Nephron progenitor cell (in vitro differentiated cells): ENCODE measurements at regions not wholly inside any gene's neighbourhood (a gene's known extent, or its start where the extent isn't known, plus 50 kb on each side); places are given as distances from the start of the nearest gene placed in this dataset.

Experiments
- DNase-seq: peaks from one replicate; pipeline ENCODE4 v3.0.0; 2021
- H3K27ac Mint-ChIP-seq: 2 replicates; pipeline ENCODE4 v1.8.0; 2021; ENCODE audit warnings: mild to moderate bottlenecking, moderate library complexity, mixed read lengths
- H3K27me3 Mint-ChIP-seq: 2 replicates; pipeline ENCODE4 v1.8.0; 2021; ENCODE audit warnings: mild to moderate bottlenecking, low read depth, mixed read lengths; ENCODE audit not compliant: poor library complexity
- H3K36me3 Mint-ChIP-seq: 2 replicates; pipeline ENCODE4 v1.8.0; 2021; ENCODE audit warnings: low read depth, mixed read lengths
- H3K4me1 Mint-ChIP-seq: 2 replicates; pipeline ENCODE4 v1.8.0; 2021; ENCODE audit warnings: mixed read lengths
- H3K4me3 Mint-ChIP-seq: 2 replicates; pipeline ENCODE4 v1.8.0; 2021; ENCODE audit warnings: mild to moderate bottlenecking, moderate library complexity, mixed read lengths
- H3K9me3 Mint-ChIP-seq: 2 replicates; pipeline ENCODE4 v1.8.0; 2021; ENCODE audit warnings: mild to moderate bottlenecking, moderate library complexity, mixed read lengths
- CTCF ChIP-seq: fragments of 200-600 bp; sonication (generic); IDR thresholded peaks from 2 replicates; pipeline ENCODE4 v1.5.0; 2021; ENCODE audit warnings: antibody characterized with exemption

- DNase-seq: no peak
- Mint-ChIP-seq H3K27ac (no peak overlapping the region), H3K36me3 (no peaks in the 10 kb centered on the region), H3K27me3 (peaks cover 3% of the 10 kb centered on the region), H3K4me1 (peaks cover 10% of the 10 kb centered on the region), H3K4me3 (no peak overlapping the region), H3K9me3 (no peaks in the 10 kb centered on the region)
- no peak for TF ChIP-seq CTCF
These were observed 849.1 kb upstream of the AUTS2 start for GRCh38 chr7:68748934-68749900.

GRCh38 chr7:68752485-68753178 is 845.6 kb upstream of the AUTS2 start:
- H3K4me1 Mint-ChIP-seq: peaks cover 20% of the 10 kb centered on the region
- H3K9me3 Mint-ChIP-seq: no peaks in the 10 kb centered on the region
- DNase-seq: peak; percentile 11
- H3K4me3 Mint-ChIP-seq: no peak overlapping the region
- no peaks in the 10 kb centered on the region for H3K36me3 Mint-ChIP-seq
- H3K27me3 Mint-ChIP-seq: peaks cover 3% of the 10 kb centered on the region
- TF ChIP-seq CTCF: no peak
- H3K27ac Mint-ChIP-seq: no peak overlapping the region

- no peaks in the 10 kb centered on the region for H3K9me3 Mint-ChIP-seq
- no peak for TF ChIP-seq CTCF
- no peak for DNase-seq
- H3K36me3 Mint-ChIP-seq: no peaks in the 10 kb centered on the region
- H3K4me3 Mint-ChIP-seq: no peak overlapping the region
- no peak overlapping the region for H3K27ac Mint-ChIP-seq
- H3K4me1 Mint-ChIP-seq: peaks cover 20% of the 10 kb centered on the region
- H3K27me3 Mint-ChIP-seq: peaks cover 12% of the 10 kb centered on the region
These were observed 843.9 kb upstream of the AUTS2 start for GRCh38 chr7:68754414-68754813.

- Mint-ChIP-seq H3K9me3 (peaks cover 11% of the 10 kb centered on the region), H3K27ac (no peak overlapping the region), H3K36me3 (no peaks in the 10 kb centered on the region), H3K4me1 (peaks cover 20% of the 10 kb centered on the region), H3K27me3 (peaks cover 10% of the 10 kb centered on the region), H3K4me3 (no peak overlapping the region)
- DNase-seq: no peak
- no peak for TF ChIP-seq CTCF
These were observed 841.2 kb upstream of the AUTS2 start for GRCh38 chr7:68756986-68757495.

GRCh38 chr7:68760556-68760955 is 837.7 kb upstream of the AUTS2 start:
- H3K36me3 Mint-ChIP-seq: peaks cover 4% of the 10 kb centered on the region
- no peak overlapping the region for H3K4me3 Mint-ChIP-seq
- DNase-seq: no peak
- peaks cover 34% of the 10 kb centered on the region for H3K9me3 Mint-ChIP-seq
- TF ChIP-seq CTCF: no peak
- no peak overlapping the region for H3K27ac Mint-ChIP-seq
- H3K27me3 Mint-ChIP-seq: peaks cover 15% of the 10 kb centered on the region
- H3K4me1 Mint-ChIP-seq: peaks cover 11% of the 10 kb centered on the region
